NCI-H187 treated with DMSO at 0.1 percent for 48 hours (cell line): ENCODE measurements at regions not wholly inside any gene's neighbourhood (a gene's known extent, or its start where the extent isn't known, plus 50 kb on each side); places are given as distances from the start of the nearest gene placed in this dataset.

Experiments
- DNase-seq: peaks from one replicate; lab custom pipeline; 2025; lab: John Stamatoyannopoulos, UW

GRCh38 chr3:187973977-187974870 is 179.7 kb upstream of the LPP start:
- no peak for DNase-seq

- DNase-seq: no peak
Measured at GRCh38 chr3:187974871-187975271, 179.1 kb upstream of the LPP start.

GRCh38 chr3:187975561-187976364 is 178.2 kb upstream of the LPP start:
- no peak for DNase-seq

DNA sequence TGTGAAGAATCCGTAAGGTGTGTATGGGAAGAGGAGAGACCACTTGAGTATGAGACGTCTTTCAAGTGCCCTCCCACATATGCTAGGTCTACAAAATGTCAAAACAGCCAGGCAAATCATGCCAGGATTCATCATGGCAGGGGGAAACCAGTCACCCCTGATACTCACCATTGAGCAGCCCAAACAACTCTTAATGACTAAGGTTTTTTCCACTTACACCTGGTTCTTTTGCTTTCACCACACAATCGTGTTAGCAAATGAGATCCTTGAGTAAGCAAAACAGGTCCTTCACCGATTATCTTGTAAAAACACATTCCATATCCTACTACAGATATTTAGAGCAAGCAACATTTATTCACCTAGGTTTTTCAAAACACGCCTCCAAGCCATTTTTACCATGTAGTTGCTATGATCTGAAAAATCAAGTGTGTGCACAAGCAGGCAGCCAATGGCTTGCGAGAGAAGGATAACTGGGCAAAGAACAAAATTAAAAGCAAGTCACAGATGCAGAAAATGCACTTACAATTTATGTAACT is 177.5 kb upstream of the LPP start:
- DNase-seq: no peak

DNA sequence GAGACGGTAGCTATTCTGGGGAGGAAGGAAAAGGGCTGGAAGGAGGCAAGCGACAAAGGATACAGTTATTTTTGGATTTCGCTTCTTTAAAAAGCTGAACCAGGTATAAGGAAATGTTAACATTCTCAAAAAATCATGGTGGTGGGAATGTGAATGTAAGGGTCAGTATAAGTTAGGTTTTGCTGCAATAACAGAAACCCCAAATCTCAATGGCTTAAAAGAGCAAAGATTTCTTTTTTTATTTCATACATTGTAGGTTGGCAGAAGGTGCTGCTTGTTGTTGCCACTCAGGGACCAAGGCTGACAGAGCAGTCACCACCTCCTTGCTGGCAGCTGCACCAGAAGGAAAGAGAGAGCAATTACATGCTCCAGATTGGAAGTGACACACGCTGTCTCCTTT is 176.3 kb upstream of the LPP start:
- no peak for DNase-seq

DNA sequence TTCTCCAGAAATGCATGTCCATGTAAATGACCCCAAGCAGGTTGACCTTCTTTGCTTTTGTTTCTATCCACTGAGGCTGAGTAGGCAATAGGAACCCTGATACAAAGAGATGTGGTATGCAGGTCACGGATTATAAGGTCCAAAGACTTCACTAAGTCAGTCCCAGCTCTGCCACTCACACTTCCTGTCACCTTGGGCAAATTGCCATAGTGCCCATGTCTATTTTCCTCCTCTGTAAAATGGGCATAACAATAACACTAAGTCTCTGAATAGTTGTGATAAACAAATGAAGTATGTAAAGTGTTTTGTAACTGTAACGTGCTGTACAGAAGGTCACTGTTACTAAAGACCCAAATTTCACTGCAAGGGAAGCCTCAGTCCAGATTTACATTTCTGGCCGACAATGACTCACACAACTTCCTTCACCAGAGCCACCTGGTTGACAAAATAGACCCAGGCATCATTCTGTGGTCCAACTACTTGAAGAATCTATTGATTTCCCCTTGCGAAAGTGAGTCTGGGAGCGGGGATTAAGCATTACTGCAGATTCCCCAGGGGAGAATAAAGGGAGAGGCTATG is 175.4 kb upstream of the LPP start:
- DNase-seq: no peak

DNA sequence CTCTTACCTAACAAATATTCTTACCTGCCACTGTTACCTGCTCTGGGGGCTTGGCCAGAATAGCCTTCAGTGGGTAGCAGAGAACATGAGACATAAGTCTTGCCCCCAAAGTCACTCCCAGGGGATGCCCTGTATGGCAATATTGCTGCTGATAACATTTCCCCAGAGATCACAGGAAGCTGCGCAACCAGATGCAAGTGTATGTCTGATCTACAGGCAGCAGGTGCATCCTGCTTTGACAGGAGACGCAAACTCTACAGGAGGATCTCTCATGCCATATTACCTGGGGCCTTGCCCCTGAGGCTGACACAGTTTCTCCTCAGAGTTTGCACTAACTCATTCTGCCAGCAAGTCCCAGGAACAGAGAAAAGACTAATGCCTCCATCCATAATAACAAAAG is 174.4 kb upstream of the LPP start:
- DNase-seq: no peak

DNA sequence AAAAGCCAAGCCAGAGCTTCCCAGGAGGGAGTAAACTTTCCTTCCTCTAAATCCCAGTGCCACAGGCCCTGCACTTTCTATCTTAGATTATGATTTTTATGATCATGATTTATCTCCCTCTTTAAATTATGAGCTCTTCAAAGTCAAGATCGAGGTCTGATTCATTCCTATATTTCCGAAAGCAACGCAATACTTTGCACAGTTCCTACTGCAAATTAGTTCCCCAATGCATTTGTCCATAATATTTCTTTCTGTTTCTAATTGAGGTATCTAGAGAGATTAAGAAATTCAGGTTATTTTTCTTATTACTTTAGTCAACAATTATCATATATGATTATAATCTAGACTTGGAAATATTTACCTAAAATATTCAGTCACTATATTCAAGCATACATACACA is 173.1 kb upstream of the LPP start:
- no peak for DNase-seq

- DNase-seq: no peak
Measured at GRCh38 chr3:187982142-187982541, 171.8 kb upstream of the LPP start.

- no peak for DNase-seq
Measured at GRCh38 chr3:187983484-187984124, 170.4 kb upstream of the LPP start.

- DNase-seq: no peak
Measured at GRCh38 chr3:187985647-187986046, 168.3 kb upstream of the LPP start.

DNA sequence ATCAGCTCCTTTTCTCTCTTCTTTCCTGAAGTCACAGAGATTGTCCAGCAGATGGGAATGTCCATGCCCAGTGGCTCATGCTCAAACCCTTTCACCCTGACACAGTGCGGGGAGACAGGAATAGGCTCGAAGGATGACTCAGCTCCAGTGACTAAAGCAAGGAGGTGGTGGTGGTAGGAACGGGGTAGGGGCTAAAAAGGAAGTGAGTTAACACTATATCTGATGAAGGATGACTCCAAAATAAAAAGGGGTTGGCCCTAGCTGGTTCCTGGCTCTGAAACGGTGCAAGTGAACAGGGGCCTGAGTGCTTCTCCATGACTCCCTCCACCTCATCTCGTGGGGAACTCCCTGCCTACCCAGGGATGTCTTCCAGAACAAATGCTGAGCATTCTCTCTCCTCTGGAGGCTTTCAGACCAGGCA is 167.4 kb upstream of the LPP start:
- DNase-seq: no peak

- no peak for DNase-seq
Measured at GRCh38 chr3:187987187-187987586, 166.8 kb upstream of the LPP start.

GRCh38 chr3:187987924-187988323 is 166.0 kb upstream of the LPP start:
- no peak for DNase-seq

GRCh38 chr3:187989575-187990153 is 164.3 kb upstream of the LPP start:
- DNase-seq: peak; percentile 69

- DNase-seq: no peak
Measured at GRCh38 chr3:187992609-187993008, 161.3 kb upstream of the LPP start.

DNA sequence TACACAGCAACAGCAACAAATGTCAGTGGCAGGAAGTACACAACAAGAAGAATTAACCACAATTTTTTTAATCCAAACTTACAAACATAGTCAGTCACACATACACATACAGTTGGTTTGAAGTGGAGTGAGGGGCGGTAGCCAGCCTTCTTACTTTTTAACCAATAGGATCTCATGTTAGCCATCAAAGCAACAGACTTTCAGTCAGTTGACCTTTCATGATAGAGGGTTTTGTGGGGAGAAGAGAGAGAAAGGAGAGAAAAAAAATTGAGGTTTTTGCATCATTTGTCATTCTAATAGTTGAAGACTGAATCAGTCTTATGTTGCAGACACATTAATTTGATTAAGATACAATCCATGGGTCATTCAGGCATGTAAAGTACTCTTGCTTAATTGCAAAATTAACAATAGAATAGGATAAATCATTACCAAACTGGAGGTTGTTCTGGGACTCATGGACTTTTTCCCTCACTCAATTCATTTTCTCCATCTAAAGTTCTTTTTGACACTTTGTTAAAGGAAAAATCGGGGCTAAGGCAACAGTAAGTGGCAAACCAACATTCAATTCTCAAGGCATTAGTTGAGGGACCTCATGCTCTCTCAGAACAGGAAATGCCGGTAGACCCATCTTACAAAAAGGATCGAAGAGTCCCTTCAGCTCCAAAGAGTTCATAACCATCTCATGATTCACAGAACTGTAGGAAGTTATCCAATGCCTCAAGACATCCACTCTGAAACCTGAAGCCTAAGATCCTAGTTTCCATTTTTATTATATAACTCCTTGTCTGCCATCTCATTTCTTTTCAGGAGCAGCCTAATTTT is 159.5 kb upstream of the LPP start:
- no peak for DNase-seq

DNA sequence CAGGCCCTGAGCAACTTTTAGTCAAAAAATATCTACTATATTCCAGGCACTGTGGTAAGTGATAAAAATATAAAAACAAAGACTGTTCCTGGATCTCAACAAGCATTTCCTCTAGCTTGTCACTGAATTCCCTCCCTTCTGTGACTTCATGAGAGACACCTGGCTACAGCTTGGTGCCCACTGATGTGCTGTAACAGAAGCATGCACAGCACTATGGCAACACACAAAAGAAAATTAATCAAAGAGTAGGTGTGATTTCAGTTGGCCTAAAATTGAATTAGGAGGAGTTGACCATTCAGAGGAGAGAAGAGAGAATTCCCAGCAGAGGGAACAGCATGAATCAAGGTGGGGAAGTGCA is 158.9 kb upstream of the LPP start:
- DNase-seq: no peak

GRCh38 chr3:187995667-187996066 is 158.3 kb upstream of the LPP start:
- DNase-seq: no peak

GRCh38 chr3:187996609-187997008 is 157.3 kb upstream of the LPP start:
- DNase-seq: no peak

DNA sequence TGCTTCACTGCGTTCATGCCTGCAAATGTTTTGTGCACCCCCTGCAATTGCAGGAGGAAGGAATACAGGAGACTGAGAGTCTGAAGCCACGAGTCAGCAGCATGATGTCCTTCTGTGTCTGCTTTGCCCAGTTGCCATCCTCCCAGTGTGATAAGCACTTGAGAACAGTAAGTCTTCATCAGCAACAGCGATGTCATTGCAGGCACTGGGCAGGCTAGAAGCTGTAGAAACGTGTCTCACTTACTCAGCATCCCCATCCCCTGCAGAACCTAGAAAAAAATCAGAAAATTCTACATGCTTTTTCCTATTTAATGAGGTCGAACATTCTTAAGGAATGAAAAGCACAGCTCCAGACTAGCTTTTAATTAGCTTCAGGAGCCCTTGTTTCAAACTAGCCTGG is 156.5 kb upstream of the LPP start:
- DNase-seq: no peak
